C4-2B (cell line): ENCODE measurements at regions not wholly inside any gene's neighbourhood (a gene's known extent, or its start where the extent isn't known, plus 50 kb on each side); places are given as distances from the start of the nearest gene placed in this dataset.

Experiments used
- CTCF ChIP-seq: fragments of 450-650 bp; conservative IDR thresholded peaks from 2 replicates; pipeline ENCODE4 v1.5.1; 2017; ENCODE audit warnings: mild to moderate bottlenecking
- ZFX ChIP-seq: fragments of 450-650 bp; IDR thresholded peaks from 2 replicates; pipeline ENCODE4 v1.6.1; 2017

DNA sequence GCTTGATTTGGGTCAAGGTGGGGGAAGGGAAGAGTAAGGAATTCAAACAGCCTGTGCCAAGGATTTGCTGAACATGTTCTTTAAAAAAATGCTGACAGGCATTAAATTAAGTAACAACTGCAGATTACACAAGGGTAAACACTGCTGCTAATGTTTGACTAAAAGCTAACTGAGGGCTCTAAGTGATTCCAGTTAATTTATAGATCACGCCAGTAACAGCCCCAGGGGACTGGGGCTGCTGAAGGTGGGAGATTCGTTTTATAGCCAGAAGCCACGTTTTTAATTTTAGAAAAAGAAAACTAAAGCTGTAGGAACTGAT, 321.7 kb downstream of the DLEU7 start:
- no peak for TF ChIP-seq CTCF
- TF ChIP-seq ZFX, result no peak
